Activated CD4-positive, alpha-beta T cell treated with anti-CD3 and anti-CD28 coated beads, Interleukin-2, Interleukin-4, amounts not matched to agents 100 ng/mL and 50 ng/mL, durations not matched to agents 16 hours and 8 hours (primary cell): ENCODE measurements at regions not wholly inside any gene's neighbourhood (a gene's known extent, or its start where the extent isn't known, plus 50 kb on each side); places are given as distances from the start of the nearest gene placed in this dataset.

Experiments used
- DNase-seq: peaks from one replicate; pipeline ENCODE4 v3.0.0-alpha.2; 2020; ENCODE audit warnings: low spot score

DNA sequence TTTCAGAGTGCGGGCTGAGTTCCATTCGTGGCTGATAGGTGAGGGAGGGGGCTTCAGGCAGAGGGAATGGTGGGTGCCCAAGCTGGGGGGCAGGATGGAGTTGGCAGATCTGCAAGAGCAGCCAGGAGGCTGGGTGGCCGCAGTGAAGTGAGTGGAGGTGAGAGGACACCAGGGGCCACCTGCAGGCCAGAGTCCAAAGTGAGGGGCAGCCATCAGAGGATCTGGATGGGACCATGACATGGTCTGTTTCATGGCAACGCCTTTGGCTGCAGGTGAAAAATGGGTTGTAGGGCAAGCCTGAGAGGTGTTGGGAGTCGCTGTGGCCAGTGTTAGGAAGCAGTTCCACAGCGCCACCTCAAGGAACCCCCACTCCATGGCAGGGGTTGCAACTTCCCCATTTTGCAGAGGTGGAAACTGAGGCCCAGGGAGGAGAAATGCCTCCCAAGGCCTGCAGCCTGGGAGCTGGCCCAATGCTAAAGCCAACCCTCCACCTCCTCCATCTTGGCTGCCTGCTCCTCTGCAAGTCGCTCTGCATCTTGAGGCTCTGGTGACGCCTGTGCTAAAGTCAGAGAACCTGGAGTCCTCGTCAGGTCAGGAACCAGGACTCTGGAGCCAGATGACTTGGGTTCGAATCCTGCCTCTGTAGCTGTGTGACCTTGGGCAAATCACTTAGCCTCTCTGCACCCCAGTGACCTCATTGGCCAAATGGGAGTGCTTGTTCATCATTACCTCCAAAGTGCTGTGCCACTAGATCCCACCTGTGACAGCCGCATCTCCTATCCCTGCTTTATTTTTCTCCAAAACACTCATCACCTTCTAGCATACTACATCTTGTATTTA is 153.8 kb downstream of the CEBPB start:
- DNase-seq = no peak

DNA sequence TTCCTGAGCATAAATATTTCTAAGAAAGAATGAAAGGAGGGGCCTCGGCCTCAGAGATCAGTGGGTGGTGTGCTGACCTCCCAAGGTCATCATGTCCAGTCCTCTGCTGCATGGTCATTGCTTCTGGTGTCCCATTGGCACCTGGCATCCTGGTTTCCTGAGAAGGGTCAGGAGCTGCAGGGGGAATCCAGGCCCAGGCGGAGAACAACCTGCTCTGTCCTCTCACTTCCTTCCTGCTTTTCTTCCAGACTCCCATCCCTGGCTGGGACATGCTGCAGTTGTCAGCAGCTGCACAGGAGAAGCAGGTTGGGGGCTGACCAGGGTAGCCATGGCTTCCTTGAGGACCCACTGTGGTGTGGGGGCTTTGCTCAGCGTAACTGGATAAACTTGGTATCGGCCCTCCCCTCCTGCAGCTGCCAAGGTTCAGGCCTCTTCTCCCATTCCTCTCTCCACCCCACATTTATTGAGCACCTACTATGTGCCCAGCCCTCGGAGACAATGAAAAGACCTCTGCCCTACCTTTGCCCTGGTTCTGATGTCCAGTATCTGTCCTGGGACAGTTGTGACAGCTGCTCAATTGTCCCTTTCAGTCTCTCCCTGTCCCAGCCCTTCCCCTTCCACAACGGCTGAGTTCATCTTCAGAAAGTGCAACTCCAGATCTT is 155.2 kb downstream of the CEBPB start:
- no peak for DNase-seq

DNA sequence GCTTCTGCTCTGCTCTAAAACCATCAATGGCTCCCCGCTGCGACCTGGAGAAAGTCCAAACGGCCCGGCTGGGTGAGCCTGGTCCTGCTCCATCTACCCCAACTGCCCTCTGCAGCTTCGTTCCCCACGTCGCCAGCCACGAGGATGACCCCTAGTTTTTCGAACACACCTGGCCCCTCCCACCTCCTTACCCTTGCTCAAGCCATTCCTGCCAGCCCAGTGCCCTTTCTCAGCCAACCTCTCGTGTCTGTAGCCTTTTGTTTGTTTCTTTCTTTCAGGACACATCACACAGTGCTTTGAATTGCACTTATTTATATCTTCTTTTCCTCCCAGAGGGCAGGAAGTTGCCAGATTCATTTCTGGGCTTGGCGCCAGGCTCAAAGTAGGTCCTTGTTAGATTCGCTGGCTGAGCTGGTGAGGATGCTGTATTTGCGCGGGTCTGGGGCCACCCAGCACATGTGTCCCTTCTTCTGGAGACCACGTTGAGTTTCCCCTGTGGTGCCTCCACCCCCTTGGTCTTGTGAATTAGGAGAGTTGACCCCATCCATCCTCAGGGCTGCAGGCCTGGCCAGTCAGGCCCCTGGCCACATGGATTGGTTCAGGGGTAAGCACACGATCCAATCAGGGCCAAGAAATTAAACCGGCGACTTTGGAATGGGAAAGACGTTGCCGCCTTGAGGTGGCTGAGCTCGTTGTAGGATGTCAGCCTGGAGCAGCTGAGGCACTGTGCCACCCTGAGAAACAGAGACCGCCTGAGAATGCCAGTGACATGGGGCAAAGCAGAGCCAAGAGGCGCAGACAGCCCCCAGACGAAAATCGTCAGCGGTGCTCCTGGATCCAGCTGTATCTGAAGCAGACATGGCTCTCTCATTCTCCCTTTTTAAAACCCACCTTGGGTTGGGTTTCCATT is 156.0 kb downstream of the CEBPB start:
- DNase-seq = no peak

DNA sequence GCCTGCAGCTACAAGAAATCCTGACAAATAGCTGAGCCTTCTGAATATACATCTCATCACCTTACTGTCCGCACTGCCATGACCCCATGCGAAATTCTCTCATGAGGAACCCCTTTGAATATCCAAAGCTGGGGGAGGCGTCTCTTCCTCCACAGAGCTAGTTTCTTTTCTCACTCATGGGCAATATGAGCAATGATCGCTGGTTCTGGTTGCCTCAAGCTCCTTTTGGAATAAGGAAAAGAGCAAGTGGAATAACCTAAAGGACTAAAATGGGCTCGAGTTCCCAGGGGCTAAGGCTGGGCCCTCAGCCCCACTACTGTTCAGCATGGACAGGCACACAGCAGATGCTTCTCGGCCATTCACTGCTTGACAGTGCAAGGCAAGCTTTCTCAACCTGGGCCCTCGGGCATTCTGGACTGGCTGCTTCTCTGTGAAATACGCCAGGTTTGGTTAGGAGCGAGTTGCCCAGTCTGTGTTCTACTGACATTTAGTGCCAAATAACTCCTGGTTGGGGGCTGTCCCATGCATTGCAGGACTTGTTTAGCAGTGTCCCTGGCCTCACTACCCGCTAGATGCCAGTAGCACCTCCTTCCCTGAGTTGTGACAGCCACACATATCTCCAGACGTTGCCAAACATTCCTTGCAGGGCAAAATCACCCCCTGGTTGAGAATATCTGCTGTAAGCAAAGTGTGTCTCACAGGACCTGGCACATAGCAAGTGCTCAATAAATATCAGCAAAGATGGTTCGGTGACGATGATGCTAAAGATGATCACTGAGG is 156.8 kb downstream of the CEBPB start:
- no peak for DNase-seq

DNA sequence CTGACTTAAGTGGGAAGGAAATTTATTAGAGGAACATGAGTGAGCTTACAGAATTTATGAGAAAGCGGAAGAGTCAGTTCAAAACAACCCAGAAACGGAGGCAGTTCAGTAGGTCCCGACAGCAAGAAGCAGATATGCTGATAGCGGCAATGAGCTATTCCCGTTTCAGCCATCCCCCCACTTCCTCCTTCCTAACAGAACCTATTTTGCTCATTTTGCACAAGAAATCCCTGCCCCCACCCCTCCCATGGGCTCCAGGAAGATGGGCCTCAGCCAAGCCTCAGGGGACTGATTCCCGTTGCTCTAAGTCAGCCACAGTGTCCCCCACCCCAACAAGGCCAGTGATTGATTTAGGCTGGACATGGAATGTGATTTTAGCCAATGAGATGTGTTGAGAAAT is 157.5 kb downstream of the CEBPB start:
- no peak for DNase-seq

DNA sequence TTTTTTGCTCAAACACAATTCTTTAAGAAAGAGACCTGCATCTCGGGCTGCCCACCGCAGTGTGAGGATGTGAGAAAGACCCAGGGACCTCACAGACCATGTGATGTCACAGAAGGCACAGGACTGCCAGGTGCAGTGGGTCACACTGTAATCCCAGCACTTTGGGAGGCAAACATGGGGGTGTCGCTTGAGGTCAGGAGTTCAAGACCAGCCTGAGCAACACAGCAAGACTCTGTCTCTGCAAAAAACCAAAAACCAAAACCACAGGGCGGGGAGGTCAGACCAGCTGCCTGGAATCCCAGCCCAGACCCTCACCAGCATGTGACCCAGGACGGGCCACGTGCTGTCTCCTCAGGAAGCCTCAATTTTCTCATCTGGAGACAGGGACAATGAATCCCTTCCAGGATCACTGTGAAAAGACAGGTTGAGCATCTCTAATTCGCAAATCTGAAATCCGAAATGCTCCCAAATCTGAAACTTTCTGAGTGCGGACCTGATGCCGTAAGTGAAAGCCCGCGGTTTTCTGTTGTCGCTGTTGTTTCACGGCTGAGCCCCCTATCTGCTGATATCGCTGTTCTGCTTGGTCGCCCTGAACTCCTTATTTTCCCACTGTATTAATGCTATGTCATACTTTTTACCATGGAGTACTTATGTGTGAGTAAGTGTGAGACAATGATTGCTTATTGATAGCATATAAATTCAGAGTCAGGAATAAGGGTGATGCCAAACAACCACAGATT is 159.5 kb upstream of the PTPN1 start:
- DNase-seq = no peak

DNA sequence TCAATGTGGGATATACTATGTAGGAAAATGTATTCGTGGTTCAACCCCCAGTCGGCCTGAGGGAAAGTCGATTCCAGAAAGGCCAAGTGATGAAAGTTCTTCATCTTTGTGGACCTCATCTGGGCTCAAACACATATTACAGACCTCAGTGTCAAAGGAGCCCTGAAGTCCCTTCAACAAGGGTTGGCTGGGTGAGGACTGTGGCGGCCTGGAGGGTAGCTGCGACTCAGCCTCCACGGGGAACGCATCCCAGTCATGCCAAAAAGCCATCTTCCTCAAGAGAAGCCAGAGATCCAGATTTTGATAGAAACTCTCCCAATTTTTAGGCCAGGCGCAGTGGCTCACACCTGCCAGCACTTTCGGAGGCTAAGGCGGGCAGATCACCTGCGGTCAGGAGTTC is 158.6 kb upstream of the PTPN1 start:
- no peak for DNase-seq

DNA sequence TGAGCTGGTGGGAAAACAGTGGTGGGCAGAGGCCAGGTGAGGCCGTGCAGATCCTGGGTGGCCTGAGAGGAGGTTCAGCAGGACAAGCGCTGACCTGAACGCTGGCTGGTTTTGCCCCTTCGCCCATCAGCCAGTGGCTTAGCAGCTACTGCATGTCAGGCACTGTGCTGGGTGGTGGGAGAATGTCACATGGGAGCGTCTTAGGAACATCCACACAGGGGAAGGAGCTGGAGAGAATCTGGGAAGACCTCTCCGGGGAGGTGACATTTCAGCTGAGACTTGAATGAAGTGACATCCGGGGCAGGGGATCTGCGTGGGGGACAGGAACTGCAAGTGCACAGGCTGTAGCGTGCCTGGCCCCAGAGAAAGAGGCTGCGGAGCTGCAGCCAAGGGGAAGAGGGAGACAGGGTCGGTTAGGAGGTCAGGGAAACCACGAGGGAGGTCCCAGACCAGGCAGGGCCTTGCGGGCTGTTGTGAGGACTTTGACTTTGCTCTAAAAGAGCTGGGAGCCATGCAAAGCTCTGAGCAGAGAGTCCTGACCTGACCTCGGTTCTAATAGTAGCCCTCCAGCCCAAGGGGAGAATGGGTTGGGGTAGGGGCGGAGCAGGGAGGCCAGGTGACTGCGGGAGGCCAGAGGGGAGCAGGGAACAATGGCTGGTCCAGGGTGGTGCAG is 156.8 kb upstream of the PTPN1 start:
- no peak for DNase-seq

DNA sequence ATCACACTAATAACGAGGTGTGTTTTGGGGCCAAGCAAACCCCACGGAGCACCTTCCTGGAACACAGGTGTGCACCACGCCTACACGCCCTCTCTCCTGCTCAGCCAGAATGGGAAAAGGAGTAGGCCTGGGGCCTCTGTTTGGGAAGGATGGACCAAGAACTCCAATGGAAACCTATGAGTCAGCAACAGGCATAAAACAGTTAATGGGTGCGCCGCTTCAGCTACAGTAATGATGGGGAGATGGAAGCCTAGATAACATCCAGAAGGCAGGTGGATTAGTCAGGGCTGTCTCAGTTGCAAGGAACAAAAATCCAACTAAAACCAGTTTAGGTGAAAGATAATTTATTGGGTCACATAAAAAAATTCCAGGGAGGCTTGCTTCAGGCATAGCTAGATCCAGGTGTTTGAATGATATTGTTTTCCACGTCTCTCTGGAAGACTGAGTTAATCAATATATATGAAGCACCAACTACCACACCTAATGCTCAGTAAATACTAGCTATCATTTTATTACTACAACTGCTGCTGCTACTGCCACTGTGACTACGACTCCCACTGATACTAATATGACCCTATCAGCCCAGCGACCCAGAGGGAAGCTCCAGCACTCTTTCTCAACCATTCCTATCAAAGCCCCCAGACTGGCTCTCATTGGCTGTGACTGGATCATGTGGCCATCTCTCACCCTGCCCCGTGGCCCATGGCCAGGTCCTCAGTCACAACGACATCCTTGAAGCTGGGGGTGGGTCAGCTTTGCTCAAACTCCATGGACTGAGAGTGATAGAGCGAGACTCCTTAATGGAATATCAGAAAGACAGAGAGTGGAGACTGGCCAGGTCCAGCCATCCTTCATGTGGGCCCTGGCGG is 155.2 kb upstream of the PTPN1 start:
- no peak for DNase-seq

DNA sequence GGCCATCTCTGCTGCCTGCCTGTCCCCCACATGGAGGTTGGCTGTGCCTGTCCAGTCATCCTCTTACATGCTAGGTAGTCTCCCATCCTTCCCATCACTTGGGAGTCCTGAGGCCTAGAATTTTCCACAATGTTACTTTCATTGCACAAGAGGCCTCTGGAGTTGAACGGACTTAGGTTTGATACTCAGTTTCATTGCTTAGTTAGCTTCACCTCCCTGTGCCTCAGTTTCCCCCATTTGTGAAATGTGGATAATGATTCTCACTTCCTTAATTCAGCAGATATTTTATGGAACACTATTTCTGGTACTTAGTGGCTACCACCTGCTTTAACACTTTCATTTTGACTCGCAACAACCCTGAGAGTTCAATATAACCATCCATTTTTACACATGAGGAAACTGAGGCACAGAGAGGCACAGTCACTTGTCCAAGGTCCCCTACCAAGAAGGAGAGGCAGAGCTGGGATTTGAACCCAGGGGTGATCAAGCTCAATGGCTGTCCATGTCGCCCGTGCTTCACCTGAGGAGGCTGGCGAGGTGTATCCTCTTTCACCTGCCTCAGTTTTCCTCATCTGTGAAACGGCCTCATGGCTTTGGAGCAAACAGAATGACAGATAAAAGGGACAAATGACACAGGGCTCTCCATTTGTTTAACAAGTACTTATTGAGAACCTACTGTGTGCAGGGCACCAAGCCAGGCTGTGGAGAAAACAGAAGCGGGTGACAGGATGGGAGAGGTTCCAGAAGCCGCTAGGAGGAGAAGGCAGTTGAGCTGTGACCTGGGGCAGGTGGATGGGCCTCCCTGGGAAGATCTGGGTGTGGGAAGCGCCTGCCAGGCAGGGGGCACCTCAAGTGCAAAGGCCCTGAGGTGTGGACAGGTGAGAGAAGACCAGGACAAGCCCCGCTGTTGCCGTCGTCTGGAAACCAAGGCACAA is 154.3 kb upstream of the PTPN1 start:
- no peak for DNase-seq

DNA sequence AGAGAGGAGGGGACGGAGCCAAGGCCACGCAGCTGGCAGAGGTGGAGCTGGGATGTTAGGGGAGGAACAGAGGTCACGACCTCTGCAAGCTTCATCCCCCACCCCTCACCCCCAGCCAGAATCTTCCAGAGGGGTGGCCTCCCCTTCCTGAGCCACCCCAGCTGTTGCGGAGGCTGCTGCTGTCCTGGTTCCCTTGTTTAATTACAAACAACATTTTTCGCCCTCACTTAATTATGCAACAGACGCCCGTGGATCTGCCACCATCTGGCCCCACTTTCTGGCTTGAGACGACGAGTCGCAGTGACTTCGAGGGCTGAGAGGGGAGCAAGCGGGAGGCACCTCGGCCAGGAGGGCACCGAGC is 153.7 kb upstream of the PTPN1 start:
- DNase-seq = no peak

DNA sequence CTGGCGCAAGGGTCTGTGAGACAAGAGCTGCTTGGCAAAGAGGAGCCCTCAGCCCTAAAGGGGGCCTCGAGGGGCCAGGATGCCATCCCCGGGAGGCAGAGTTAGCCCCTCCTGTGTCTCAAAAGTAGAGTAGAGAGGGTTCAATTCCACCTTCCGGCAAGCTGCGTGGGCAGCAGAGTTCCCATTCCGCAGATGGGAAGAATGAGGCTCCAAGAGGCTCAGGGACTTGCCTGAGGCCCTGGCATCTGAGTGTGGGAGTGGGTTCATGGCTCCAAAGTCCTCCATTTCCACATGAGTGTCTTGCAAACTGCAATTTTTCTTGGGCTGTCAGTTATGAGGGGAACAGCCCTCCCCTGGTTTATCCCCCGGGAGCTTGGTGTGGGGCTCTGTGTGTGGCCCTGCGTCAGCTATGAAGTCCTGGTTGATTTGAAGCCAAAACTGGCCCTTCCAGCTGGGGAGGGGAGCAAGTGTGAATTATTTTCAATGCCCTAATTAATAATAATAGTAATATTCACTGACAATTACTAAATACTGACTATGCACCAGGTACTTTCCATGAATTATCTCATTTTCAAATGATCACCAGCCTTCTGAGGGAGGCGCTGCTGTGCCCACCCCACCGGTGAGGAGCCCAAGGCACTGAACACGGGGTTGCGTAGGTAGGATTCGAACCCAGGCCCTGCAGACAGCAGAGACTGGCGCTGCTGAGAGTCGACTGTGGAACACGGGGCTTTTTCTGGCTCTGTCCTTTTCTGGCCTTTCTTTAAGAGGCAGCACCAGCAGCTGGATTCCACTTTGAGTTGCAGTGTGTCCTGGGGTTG is 153.0 kb upstream of the PTPN1 start:
- no peak for DNase-seq

DNA sequence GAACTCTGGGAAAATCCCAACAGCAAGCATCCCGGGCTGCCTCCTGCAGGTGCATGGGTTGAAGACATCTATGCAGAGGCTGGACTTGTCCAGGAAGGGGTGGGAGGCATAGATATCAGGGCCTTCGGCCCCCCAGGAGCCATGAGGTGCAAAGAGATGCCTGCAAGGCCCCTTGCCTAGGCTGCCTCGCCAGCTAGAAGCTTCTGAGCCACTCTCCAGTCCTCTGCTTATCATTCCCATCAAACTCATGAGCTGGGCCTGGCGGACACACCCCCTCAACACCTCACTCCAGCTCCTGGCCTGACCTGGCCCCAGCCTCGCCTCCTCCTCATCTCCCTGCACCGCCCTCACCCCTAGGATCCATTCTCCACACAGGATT is 152.4 kb upstream of the PTPN1 start:
- no peak for DNase-seq

DNA sequence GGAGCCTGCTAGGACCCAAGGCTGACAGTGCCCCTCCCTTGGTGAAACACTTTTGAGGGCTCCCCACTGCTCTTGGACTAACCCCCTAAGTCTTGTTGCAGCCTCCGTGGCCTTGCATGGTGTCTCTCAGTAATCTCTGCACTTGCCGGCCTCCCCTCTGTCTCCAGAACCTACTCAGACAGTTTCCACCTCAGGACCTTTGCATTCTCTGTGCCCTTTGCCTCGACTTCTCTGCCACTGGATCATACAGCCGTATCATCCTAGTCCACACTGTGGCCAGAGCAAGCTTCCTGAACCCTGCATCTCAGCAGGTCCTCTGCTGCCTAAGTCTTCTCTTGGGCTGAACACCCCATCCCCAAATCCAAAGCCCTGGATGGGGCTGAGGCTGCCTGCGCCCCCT is 152.0 kb upstream of the PTPN1 start:
- DNase-seq = no peak

DNA sequence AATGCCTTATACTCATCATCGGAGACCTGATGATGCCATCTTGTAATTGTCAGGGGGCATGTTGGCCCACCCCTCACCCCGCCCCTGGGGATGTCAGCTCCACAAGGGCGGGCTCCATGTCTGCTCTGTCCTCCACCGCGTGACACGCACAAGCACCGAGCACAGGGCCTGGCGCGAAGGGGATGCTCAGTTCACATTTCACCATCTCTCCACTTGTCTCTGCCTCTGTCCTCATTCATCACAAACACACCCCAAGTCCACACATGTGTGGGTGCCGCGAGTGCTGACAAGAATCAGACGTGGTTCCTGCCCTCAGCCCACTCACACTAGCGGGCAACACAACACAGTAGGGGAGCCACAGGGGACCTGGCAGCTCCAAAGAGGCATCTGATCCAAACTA is 151.2 kb upstream of the PTPN1 start:
- DNase-seq = no peak

DNA sequence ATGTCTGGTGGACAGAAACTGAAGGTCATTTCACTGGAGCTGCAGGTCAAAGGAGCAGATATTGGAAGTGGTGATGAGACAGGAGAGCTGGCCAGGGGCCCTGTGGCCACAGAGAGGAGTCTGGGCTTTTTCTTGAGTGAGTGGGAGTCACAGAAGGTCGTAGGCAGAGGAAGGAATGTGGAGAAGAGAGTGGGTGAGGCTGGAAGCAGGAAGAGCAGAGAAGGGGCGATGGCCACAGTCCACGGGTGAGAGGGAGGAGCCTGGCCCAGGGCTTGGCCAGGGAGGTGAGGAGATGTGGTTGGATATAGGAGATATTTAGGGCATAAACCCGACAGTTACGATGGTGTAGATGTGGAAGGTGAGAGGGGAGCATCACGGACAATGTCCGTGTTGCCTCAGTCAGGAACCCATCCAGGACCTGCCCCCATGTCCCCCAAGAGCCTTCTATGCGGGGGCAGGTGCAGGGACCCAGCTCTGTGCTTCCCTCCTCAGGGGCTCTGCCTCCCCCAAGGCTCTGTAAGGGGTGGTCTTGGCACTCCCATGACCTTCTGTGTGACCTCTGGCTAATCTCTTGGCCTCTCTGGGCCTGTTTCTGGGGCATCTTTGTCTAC is 150.5 kb upstream of the PTPN1 start:
- DNase-seq = no peak

DNA sequence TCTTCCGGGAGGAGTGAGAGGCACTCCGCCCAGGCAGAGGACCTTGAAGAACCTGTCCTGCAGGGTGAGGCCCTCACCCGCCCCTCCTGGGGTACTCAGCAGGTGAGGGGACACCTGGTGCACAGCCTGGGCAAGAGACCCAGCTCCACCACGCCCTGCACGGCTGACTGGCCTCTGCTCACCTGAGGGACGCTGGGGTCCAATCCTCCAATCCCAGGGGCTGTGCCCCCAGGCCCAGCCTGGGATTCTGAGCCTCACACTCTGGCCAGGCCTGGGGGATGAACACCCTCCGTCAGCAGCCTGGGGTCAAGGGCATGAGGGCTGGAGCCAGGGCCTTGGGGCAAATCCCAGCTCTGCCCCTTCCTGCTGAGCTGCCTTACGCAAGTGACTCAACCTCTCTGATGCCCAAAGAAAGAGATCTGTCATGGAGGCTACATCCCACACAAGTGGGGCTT is 149.9 kb upstream of the PTPN1 start:
- DNase-seq = no peak
